OCI-LY3 (cell line): ENCODE measurements at regions not wholly inside any gene's neighbourhood (a gene's known extent, or its start where the extent isn't known, plus 50 kb on each side); places are given as distances from the start of the nearest gene placed in this dataset.

ENCODE experiments used
- H2AFZ ChIP-seq: fragments of 200-600, 300-600 bp; shearing (Covaris generic); 2 replicates; pipeline ENCODE4 v1.6.0; 2014; ENCODE audit warnings: antibody characterized with exemption, low read depth, low read length
- H3K27ac ChIP-seq: fragments of 200-600, 300-600 bp; sonication (generic); 2 replicates; pipeline ENCODE4 v1.5.1; 2014; ENCODE audit warnings: mild to moderate bottlenecking, low read length, moderate library complexity, mixed read lengths
- H3K27me3 ChIP-seq: fragments of 200-600, 300-600 bp; sonication (generic); 2 replicates; pipeline ENCODE4 v1.6.1; 2014; ENCODE audit warnings: low read depth, low read length, mixed read lengths
- H3K36me3 ChIP-seq: fragments of 200-600, 300-600 bp; sonication (generic); replicated peaks from 2 replicates; pipeline ENCODE3; 2014; ENCODE audit warnings: low read depth, low read length, mixed read lengths
- H3K4me1 ChIP-seq: fragments of 300-600, 200-600 bp; sonication (generic); 2 replicates; pipeline ENCODE4 v1.6.1; 2014; ENCODE audit warnings: low read length, mixed read lengths
- H3K4me2 ChIP-seq: fragments of 200-600, 300-600 bp; sonication (generic); 2 replicates; pipeline ENCODE4 v1.6.1; 2014; ENCODE audit warnings: low read length, mixed read lengths
- H3K4me3 ChIP-seq: fragments of 300-600, 200-600 bp; sonication (generic); 2 replicates; pipeline ENCODE4 v1.5.1; 2014; ENCODE audit warnings: antibody characterized with exemption, mild to moderate bottlenecking, low read length, moderate library complexity
- H3K79me2 ChIP-seq: fragments of 300-600, 200-600 bp; shearing (Covaris generic); 2 replicates; pipeline ENCODE4 v1.6.1; 2014; ENCODE audit warnings: mild to moderate bottlenecking, low read length, mixed read lengths
- H3K9ac ChIP-seq: fragments of 300-600, 200-600 bp; shearing (Covaris generic); 2 replicates; pipeline ENCODE4 v1.6.0; 2014; ENCODE audit warnings: mild to moderate bottlenecking, low read length, moderate library complexity
- H3K9me3 ChIP-seq: fragments of 200-600, 300-600 bp; shearing (Covaris generic); 2 replicates; pipeline ENCODE4 v1.6.1; 2014; ENCODE audit warnings: low read length, mixed read lengths; ENCODE audit not compliant: insufficient read depth
- H4K20me1 ChIP-seq: fragments of 200-600, 300-600 bp; sonication (generic); 2 replicates; pipeline ENCODE4 v1.6.1; 2016; ENCODE audit warnings: low read length, mixed read lengths; ENCODE audit not compliant: insufficient read depth
- EZH2phosphoT487 ChIP-seq: fragments of 200-600 bp; shearing (Covaris generic); IDR thresholded peaks from 2 replicates; pipeline ENCODE4 v1.6.1; 2018; ENCODE audit warnings: antibody characterized with exemption, mixed run types, low read depth
- TF ChIP-seq, protein P1 (sequence below): fragments of 200-600, 300-600 bp; sonication (generic); IDR thresholded peaks from 2 replicates; pipeline ENCODE4 v1.5.1; 2014; ENCODE audit warnings: antibody characterized with exemption, low read length, low read depth

DNA sequence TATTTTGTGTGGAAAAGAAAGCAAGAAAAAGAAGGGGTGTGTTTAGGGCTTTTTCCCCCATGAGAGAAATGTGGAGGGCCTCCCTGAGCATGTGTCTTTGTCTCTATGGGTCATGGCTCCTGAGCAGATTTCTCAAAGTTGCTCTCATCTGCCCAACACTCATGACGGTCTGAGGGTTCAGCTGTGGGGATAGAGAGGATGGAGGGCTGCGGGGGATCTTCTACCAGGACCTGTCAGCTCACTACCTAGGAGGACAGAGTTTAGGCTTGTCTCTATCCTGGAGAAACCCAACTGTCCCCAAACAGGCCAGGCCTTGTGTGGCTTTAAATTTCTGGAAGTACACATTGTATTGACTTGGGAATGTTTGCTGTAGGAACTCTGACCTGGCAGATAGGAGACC lies 342.2 kb downstream of the MYCN start:
- Histone ChIP-seq H3K9me3 (no peaks in the 10 kb centered on the region), H3K4me2 (no peak overlapping the region), H3K79me2 (no peaks in the 10 kb centered on the region)

DNA sequence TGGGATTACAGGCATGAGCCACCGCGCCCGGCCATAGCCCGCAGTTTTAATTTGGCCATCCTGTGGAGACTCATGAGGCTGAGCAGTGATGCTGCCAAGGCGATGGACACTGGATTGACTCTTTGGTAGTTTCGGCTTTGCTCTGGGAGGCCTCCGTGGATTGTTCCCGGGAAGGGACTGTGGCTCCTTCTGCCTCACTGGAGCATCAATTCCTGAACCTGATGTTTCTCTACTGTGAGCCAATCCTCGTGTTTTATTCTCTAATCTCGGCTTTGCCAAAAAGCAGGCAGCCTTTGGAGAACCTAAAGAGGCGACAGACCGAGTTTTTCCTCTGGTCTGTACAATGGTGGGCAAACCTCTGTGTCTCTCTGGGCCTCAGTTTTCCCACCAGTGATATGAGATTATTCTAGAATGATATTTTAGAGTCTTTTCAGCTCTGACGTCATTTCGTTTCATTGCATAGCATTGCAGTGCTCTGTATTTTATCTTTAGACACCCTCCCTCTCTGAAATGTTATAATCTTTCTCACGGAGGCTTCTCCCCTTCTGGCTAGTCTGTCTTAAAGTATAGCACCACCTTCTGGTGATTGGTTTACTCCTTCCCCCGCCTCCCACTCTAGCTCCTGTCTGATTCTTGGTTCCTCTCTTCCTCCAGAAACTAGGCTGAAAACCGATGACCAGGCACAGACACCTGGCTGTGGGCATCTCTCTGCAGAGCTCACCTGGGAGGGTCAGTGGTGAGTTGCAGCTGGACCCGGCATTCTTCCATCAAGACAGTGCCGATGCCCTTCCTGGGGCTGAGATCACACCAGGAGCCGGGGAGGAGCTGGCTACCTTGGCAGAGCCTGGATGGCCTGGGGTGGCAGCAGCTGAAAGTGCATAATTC lies 341.3 kb downstream of the MYCN start:
- Histone ChIP-seq H3K36me3 (no peaks in the 10 kb centered on the region), H3K79me2 (no peaks in the 10 kb centered on the region), H3K4me3 (no peak overlapping the region), H3K9me3 (no peaks in the 10 kb centered on the region), H2AFZ (no peak overlapping the region), H3K27me3 (peaks cover 9% of the 10 kb centered on the region), H4K20me1 (no peaks in the 10 kb centered on the region), H3K27ac (no peak overlapping the region), H3K4me1 (no peaks in the 10 kb centered on the region), H3K4me2 (no peak overlapping the region), H3K9ac (no peak overlapping the region)
- TF ChIP-seq, protein P1, sequence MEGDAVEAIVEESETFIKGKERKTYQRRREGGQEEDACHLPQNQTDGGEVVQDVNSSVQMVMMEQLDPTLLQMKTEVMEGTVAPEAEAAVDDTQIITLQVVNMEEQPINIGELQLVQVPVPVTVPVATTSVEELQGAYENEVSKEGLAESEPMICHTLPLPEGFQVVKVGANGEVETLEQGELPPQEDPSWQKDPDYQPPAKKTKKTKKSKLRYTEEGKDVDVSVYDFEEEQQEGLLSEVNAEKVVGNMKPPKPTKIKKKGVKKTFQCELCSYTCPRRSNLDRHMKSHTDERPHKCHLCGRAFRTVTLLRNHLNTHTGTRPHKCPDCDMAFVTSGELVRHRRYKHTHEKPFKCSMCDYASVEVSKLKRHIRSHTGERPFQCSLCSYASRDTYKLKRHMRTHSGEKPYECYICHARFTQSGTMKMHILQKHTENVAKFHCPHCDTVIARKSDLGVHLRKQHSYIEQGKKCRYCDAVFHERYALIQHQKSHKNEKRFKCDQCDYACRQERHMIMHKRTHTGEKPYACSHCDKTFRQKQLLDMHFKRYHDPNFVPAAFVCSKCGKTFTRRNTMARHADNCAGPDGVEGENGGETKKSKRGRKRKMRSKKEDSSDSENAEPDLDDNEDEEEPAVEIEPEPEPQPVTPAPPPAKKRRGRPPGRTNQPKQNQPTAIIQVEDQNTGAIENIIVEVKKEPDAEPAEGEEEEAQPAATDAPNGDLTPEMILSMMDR, result peak; percentile 64
- no peak for TF ChIP-seq EZH2phosphoT487

More for the DNA sequence above, 342.2 kb downstream of the MYCN start:
- H3K9ac ChIP-seq, result no peak overlapping the region
- TF ChIP-seq, protein P1, result no peak
- TF ChIP-seq EZH2phosphoT487, result no peak
- peaks cover 12% of the 10 kb centered on the region; the same call in 1 of the 2 replicates for H3K27me3 ChIP-seq
- no peak overlapping the region for H2AFZ ChIP-seq
- no peaks in the 10 kb centered on the region for H3K36me3 ChIP-seq
- H3K4me3 ChIP-seq, result no peak overlapping the region
- H3K4me1 ChIP-seq, result no peaks in the 10 kb centered on the region
- no peak overlapping the region for H3K27ac ChIP-seq
- no peaks in the 10 kb centered on the region for H4K20me1 ChIP-seq

DNA sequence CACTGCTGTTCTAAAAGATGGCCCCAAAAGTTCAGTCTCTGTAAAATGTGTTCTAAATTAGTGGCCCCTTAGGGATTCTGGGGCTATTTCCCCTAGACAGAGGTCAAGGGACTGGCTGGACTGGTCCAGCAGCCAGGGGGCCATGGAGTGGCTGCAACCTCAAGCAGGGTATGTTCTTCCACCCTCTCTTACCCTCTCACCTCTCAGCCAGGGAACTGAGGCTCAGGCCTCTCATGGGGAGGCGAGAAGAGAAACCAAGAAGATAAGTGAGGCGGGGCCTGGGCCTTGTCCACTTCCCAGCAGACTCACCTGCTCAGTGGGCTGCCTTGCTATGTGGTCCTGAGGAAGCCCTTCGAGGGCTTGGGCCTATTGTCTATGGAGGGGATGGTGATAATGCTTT lies 339.7 kb downstream of the MYCN start:
- TF ChIP-seq, protein P1, result no peak
- no peak for TF ChIP-seq EZH2phosphoT487
- no peaks in the 10 kb centered on the region for H4K20me1 ChIP-seq
- no peak overlapping the region for H2AFZ ChIP-seq
- H3K36me3 ChIP-seq, result no peaks in the 10 kb centered on the region
- no peaks in the 10 kb centered on the region for H3K9me3 ChIP-seq
- no peak overlapping the region for H3K27ac ChIP-seq
- no peak overlapping the region for H3K4me3 ChIP-seq
- peaks cover 6% of the 10 kb centered on the region; the same call in 1 of the 2 replicates for H3K27me3 ChIP-seq
- H3K4me1 ChIP-seq, result no peaks in the 10 kb centered on the region
- H3K9ac ChIP-seq, result no peak overlapping the region
- no peak overlapping the region for H3K4me2 ChIP-seq
- H3K79me2 ChIP-seq, result no peaks in the 10 kb centered on the region

DNA sequence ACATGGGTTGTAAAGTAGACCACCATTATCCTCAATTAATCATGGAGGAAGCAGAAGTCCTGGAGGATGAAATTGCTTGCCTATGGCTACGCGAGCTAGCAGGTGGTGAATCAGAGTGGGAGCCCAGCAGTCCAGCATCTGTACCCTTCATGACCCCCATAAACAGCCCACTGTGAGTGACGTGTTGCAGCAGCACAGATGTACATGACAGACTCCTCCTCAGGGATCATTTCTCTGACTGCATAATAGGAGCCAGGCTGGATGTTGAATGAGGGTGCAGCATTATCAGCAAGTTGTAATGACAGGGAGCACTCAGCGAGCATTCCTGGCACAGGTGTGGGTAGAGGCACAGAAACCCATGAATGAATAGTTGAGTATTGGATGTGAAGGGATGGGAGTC lies 339.3 kb downstream of the MYCN start:
- Histone ChIP-seq H3K9me3 (no peaks in the 10 kb centered on the region), H3K4me1 (no peaks in the 10 kb centered on the region)

More for the DNA sequence above, 339.3 kb downstream of the MYCN start:
- no peak overlapping the region for H2AFZ ChIP-seq
- H3K9ac ChIP-seq, result no peak overlapping the region
- H3K27ac ChIP-seq, result no peak overlapping the region
- TF ChIP-seq, protein P1, result no peak
- TF ChIP-seq EZH2phosphoT487, result no peak
- H3K36me3 ChIP-seq, result no peaks in the 10 kb centered on the region
- H4K20me1 ChIP-seq, result no peaks in the 10 kb centered on the region
- H3K4me3 ChIP-seq, result no peak overlapping the region
- H3K27me3 ChIP-seq, result peaks cover 6% of the 10 kb centered on the region; the same call in 1 of the 2 replicates
- H3K79me2 ChIP-seq, result no peaks in the 10 kb centered on the region
- H3K4me2 ChIP-seq, result no peak overlapping the region
